Parathyroid adenoma (tissue), 2 donors: ENCODE measurements at regions not wholly inside any gene's neighbourhood (a gene's known extent, or its start where the extent isn't known, plus 50 kb on each side); places are given as distances from the start of the nearest gene placed in this dataset.

Source experiments
- H2AFZ ChIP-seq: fragments of 300-600 bp; sonication (generic); one replicate; pipeline ENCODE4 v1.7.0; 2017; ENCODE audit warnings: antibody characterized with exemption, mild to moderate bottlenecking
- H3K27ac ChIP-seq: fragments of 300-600 bp; sonication (generic); one replicate; pipeline ENCODE4 v1.7.0; 2017
- H3K27me3 ChIP-seq: fragments of 300-600 bp; sonication (generic); one replicate; pipeline ENCODE4 v1.7.0; 2017; ENCODE audit warnings: low read length; ENCODE audit not compliant: control insufficient read depth, insufficient read depth
- H3K36me3 ChIP-seq: fragments of 300-600 bp; sonication (generic); one replicate; pipeline ENCODE4 v1.7.0; 2017; ENCODE audit warnings: low read length; ENCODE audit not compliant: control insufficient read depth, insufficient read depth
- H3K4me1 ChIP-seq: fragments of 300-600 bp; sonication (generic); one replicate; pipeline ENCODE4 v1.7.0; 2017; ENCODE audit warnings: control low read depth
- H3K4me2 ChIP-seq: fragments of 300-600 bp; sonication (generic); one replicate; pipeline ENCODE4 v1.7.0; 2017; ENCODE audit warnings: low read length
- H3K4me3 ChIP-seq: fragments of 300-600 bp; sonication (generic); one replicate; pipeline ENCODE4 v1.7.0; 2017; ENCODE audit warnings: low read depth, low read length
- H3K79me2 ChIP-seq: fragments of 300-600 bp; sonication (generic); one replicate; pipeline ENCODE4 v1.7.0; 2017; ENCODE audit warnings: control low read depth
- H3K9ac ChIP-seq: fragments of 300-600 bp; sonication (generic); one replicate; pipeline ENCODE4 v1.7.0; 2017; ENCODE audit warnings: mild to moderate bottlenecking
- H3K9me3 ChIP-seq: fragments of 300-600 bp; sonication (generic); one replicate; pipeline ENCODE4 v1.7.0; 2017; ENCODE audit warnings: low read length; ENCODE audit not compliant: control insufficient read depth
- CTCF ChIP-seq: fragments of 300-600 bp; sonication (generic); IDR thresholded peaks from one replicate; pipeline ENCODE4 v1.7.0; 2017; ENCODE audit warnings: antibody characterized with exemption, mild to moderate bottlenecking
- donor health status: primary hyperparathyroidism.

- H3K27ac ChIP-seq: no peak overlapping the region
- H3K4me2 ChIP-seq: no peak overlapping the region
- no peak overlapping the region for H3K4me3 ChIP-seq
- H3K9ac ChIP-seq: no peak overlapping the region
- H3K27me3 ChIP-seq: no peaks in the 10 kb centered on the region
- no peaks in the 10 kb centered on the region for H3K4me1 ChIP-seq
- H3K79me2 ChIP-seq: no peaks in the 10 kb centered on the region
- TF ChIP-seq CTCF: no peak
- no peaks in the 10 kb centered on the region for H3K9me3 ChIP-seq
- H2AFZ ChIP-seq: no peak overlapping the region
- no peaks in the 10 kb centered on the region for H3K36me3 ChIP-seq
These were observed 1967.4 kb downstream of the NCAM2 start for GRCh38 chr21:22965455-22966135.

GRCh38 chr21:22981819-22982218, 1983.6 kb downstream of the NCAM2 start:
- TF ChIP-seq CTCF: no peak
- no peak overlapping the region for H3K27ac ChIP-seq
- H3K4me2 ChIP-seq: no peak overlapping the region
- no peaks in the 10 kb centered on the region for H3K9me3 ChIP-seq
- no peak overlapping the region for H3K9ac ChIP-seq
- H3K4me1 ChIP-seq: no peaks in the 10 kb centered on the region
- H3K27me3 ChIP-seq: no peaks in the 10 kb centered on the region
- no peak overlapping the region for H3K4me3 ChIP-seq
- H3K79me2 ChIP-seq: no peaks in the 10 kb centered on the region
- H3K36me3 ChIP-seq: no peaks in the 10 kb centered on the region
- no peak overlapping the region for H2AFZ ChIP-seq

GRCh38 chr21:22993144-22993543, 1994.9 kb downstream of the NCAM2 start:
- Histone ChIP-seq H3K27me3 (no peaks in the 10 kb centered on the region), H3K4me1 (no peaks in the 10 kb centered on the region), H3K36me3 (no peaks in the 10 kb centered on the region), H3K4me2 (no peak overlapping the region), H3K27ac (no peak overlapping the region), H3K9ac (no peak overlapping the region), H3K4me3 (no peak overlapping the region), H3K9me3 (no peaks in the 10 kb centered on the region), H3K79me2 (no peaks in the 10 kb centered on the region), H2AFZ (no peak overlapping the region)
- no peak for TF ChIP-seq CTCF

- no peaks in the 10 kb centered on the region for H3K9me3 ChIP-seq
- no peaks in the 10 kb centered on the region for H3K36me3 ChIP-seq
- H3K4me2 ChIP-seq: no peak overlapping the region
- no peaks in the 10 kb centered on the region for H3K27me3 ChIP-seq
- TF ChIP-seq CTCF: no peak
- no peaks in the 10 kb centered on the region for H3K4me1 ChIP-seq
- H3K9ac ChIP-seq: no peak overlapping the region
- no peak overlapping the region for H3K27ac ChIP-seq
- no peak overlapping the region for H3K4me3 ChIP-seq
- H2AFZ ChIP-seq: no peak overlapping the region
- no peaks in the 10 kb centered on the region for H3K79me2 ChIP-seq
These were observed 1995.8 kb downstream of the NCAM2 start for GRCh38 chr21:22993822-22994574.
